Sciatic nerve (tissue), 2 donors: ENCODE measurements at regions not wholly inside any gene's neighbourhood (a gene's known extent, or its start where the extent isn't known, plus 50 kb on each side); places are given as distances from the start of the nearest gene placed in this dataset.

Experiments
- ATAC-seq: fragments of 200-7000 bp; cut with Tn5 transposase; one replicate; pipeline ENCODE4 v1.9.1; 2020; ENCODE audit warnings: mild to moderate bottlenecking, moderate library complexity
- DNase-seq: peaks from one replicate; pipeline ENCODE4 v3.0.0-alpha.2; 2020; ENCODE audit warnings: low spot score
- intact Hi-C: fragments of 100-400 bp; cut with DNase I; formaldehyde crosslinking; loops from one replicate; pipeline ENCODE4 v1.14.2; 2022
- donor health status: DM: no; HTN: no; CAD: no.
- donor health status: DM: no; HTN: no; CAD: no.

- no peak for ATAC-seq
- no peak for DNase-seq
- intact Hi-C loops = no loop called here
Measured at GRCh38 chr16:17603626-17604025, 132.9 kb upstream of the XYLT1 start.

- DNase-seq = no peak
- no peak for ATAC-seq
- intact Hi-C loops = no loop called here
Measured at GRCh38 chr16:17602678-17603077, 131.9 kb upstream of the XYLT1 start.

- ATAC-seq (no peak), DNase-seq (no peak)
- intact Hi-C loops = no loop called here
Measured at GRCh38 chr16:17598968-17599367, 128.2 kb upstream of the XYLT1 start.

GRCh38 chr16:17591655-17592405 is 121.1 kb upstream of the XYLT1 start:
- DNase-seq = no peak
- intact Hi-C loops = no loop called here
- no peak for ATAC-seq

- intact Hi-C loops = no loop called here
- ATAC-seq = peak; percentile 49
- DNase-seq = no peak
Measured at GRCh38 chr16:17590711-17591654, 120.2 kb upstream of the XYLT1 start.

GRCh38 chr16:17589898-17590297 is 119.1 kb upstream of the XYLT1 start:
- no peak for DNase-seq
- intact Hi-C loops = no loop called here
- no peak for ATAC-seq

GRCh38 chr16:17585449-17586074 is 114.8 kb upstream of the XYLT1 start:
- ATAC-seq = no peak
- intact Hi-C loops = no loop called here
- DNase-seq = no peak

GRCh38 chr16:17578981-17579874 is 108.5 kb upstream of the XYLT1 start:
- intact Hi-C loops = loop anchor here (10.0 kb wide), 1 partner anchor 104 kb away; the partner anchor contains the start of gene XYLT1
- DNase-seq (peak; percentile 80), ATAC-seq (peak; percentile 96)

GRCh38 chr16:17574256-17574655 is 103.5 kb upstream of the XYLT1 start:
- intact Hi-C loops = loop anchor here (10.0 kb wide), 1 partner anchor 99 kb away; the partner anchor contains the start of gene XYLT1
- ATAC-seq = no peak
- DNase-seq = no peak

- intact Hi-C loops = loop anchor here (10.0 kb wide), 1 partner anchor 97 kb away; the partner anchor contains the start of gene XYLT1
- no peak for ATAC-seq
- no peak for DNase-seq
Measured at GRCh38 chr16:17572145-17572544, 101.4 kb upstream of the XYLT1 start.

- ATAC-seq = no peak
- DNase-seq = no peak
- intact Hi-C loops = loop anchor here (10.0 kb wide), 1 partner anchor 97 kb away; the partner anchor contains the start of gene XYLT1
Measured at GRCh38 chr16:17571499-17572093, 100.8 kb upstream of the XYLT1 start.

GRCh38 chr16:17568239-17568638 is 97.5 kb upstream of the XYLT1 start:
- ATAC-seq (no peak), DNase-seq (no peak)
- intact Hi-C loops = no loop called here

GRCh38 chr16:17567455-17567854 is 96.7 kb upstream of the XYLT1 start:
- DNase-seq (no peak), ATAC-seq (no peak)
- intact Hi-C loops = no loop called here

- intact Hi-C loops = no loop called here
- no peak for DNase-seq
- no peak for ATAC-seq
Measured at GRCh38 chr16:17566656-17567450, 96.1 kb upstream of the XYLT1 start.

GRCh38 chr16:17566075-17566474 is 95.3 kb upstream of the XYLT1 start:
- ATAC-seq (no peak), DNase-seq (no peak)
- intact Hi-C loops = no loop called here

GRCh38 chr16:17565605-17566004 is 94.8 kb upstream of the XYLT1 start:
- DNase-seq = no peak
- intact Hi-C loops = no loop called here
- no peak for ATAC-seq

GRCh38 chr16:17564856-17565255 is 94.1 kb upstream of the XYLT1 start:
- no peak for ATAC-seq
- no peak for DNase-seq
- intact Hi-C loops = no loop called here
